HepG2 (cell line): ENCODE measurements at regions not wholly inside any gene's neighbourhood (a gene's known extent, or its start where the extent isn't known, plus 50 kb on each side); places are given as distances from the start of the nearest gene placed in this dataset.

Experiments used
- ATAC-seq: fragments of 200-7000 bp; cut with Tn5 transposase; 3 replicates; pipeline ENCODE4 v1.9.1; 2020; ENCODE audit warnings: mild to moderate bottlenecking, moderate library complexity
- BruUV-seq: library from RNA; stranded (reverse); fragments of 400-500 nt; replicated peaks from 2 replicates; lab custom pipeline; 2021; lab: Mats Ljungman, UMichigan
- CTCF ChIA-PET: fragments of 300-600 bp; formaldehyde crosslinking; extraction: SDS; loops from one replicate; lab custom pipeline; 2021; ENCODE audit warnings: low total read pairs, inconsistent platforms, low intra/inter-chr PET ratio; lab: Yijun Ruan, JAX
- POLR2A ChIA-PET: fragments of 350-600 bp; sonication (Branson Sonifier 250); formaldehyde crosslinking; loops from one replicate; lab custom pipeline; 2020; ENCODE audit warnings: antibody characterized with exemption, inconsistent platforms; lab: Yijun Ruan, JAX
- DNase-seq: peaks from one replicate; pipeline ENCODE4 v3.0.0-alpha.2; 2015; ENCODE audit warnings: low spot score
- FAIRE-seq: peaks from 3 replicates; lab custom pipeline; 2011; peaks lifted over from hg19 to GRCh38; lab: Jason Lieb, UNC
- H2AFZ ChIP-seq: one replicate; pipeline ENCODE4 v1.6.1; 2011; ENCODE audit warnings: low read length, inconsistent platforms
- H3K27ac ChIP-seq: fragments of 300-600 bp; 3 replicates; pipeline ENCODE4 v1.8.0; 2011; ENCODE audit warnings: mixed run types, mild to moderate bottlenecking, mixed read lengths, low read length, inconsistent platforms; ENCODE audit not compliant: insufficient read depth; ENCODE audit errors: extremely low read length
- H3K27me3 ChIP-seq, 2 experiments: fragments of 200-600 bp in 1 of 2; 2 replicates in 1 of 2; 3 replicates in 1 of 2; pipeline versions ENCODE4 v1.6.0 to v1.8.0; 2011; ENCODE audit warnings: low read length in 2 of 2, mild to moderate bottlenecking in 2 of 2, moderate library complexity in 2 of 2, inconsistent platforms in 1 of 2; ENCODE audit not compliant: insufficient read depth in 2 of 2, control insufficient read depth in 1 of 2
- H3K36me3 ChIP-seq, 2 experiments: fragments of 200-600 bp in 1 of 2; replicated peaks in 1 of 2; 2 replicates in 1 of 2; 3 replicates in 1 of 2; pipeline versions ENCODE4 v1.5.1 to v1.8.0; 2011; ENCODE audit warnings: low read length in 2 of 2, inconsistent platforms in 1 of 2; ENCODE audit not compliant: insufficient read depth in 2 of 2, control insufficient read depth in 1 of 2
- H3K4me1 ChIP-seq: 2 replicates; pipeline ENCODE4 v1.5.1; 2012; ENCODE audit warnings: low read length, inconsistent platforms; ENCODE audit not compliant: insufficient read depth
- H3K4me2 ChIP-seq: 2 replicates; pipeline ENCODE4 v1.6.0; 2011; ENCODE audit warnings: low read depth, low read length, inconsistent platforms
- H3K4me3 ChIP-seq, 3 experiments: fragments of 200-600 bp in 1 of 3; sonication (generic), shearing (Covaris generic) in 1 of 3; replicated peaks in 1 of 3; 2 replicates each; pipeline ENCODE4 v1.5.1; 2011 to 2016; ENCODE audit warnings: low read length in 3 of 3, inconsistent platforms in 2 of 3, low read depth in 2 of 3, mild to moderate bottlenecking in 2 of 3, control low read depth in 1 of 3, mixed read lengths in 1 of 3; ENCODE audit not compliant: insufficient read depth in 1 of 3
- H3K79me2 ChIP-seq: one replicate; pipeline ENCODE4 v1.6.1; 2011; ENCODE audit warnings: low read length, inconsistent platforms; ENCODE audit not compliant: insufficient read depth
- H3K9ac ChIP-seq: 2 replicates; pipeline ENCODE4 v1.6.0; 2011; ENCODE audit warnings: mild to moderate bottlenecking, low read depth, low read length, inconsistent platforms; ENCODE audit not compliant: insufficient read depth
- H3K9me3 ChIP-seq: 2 replicates; pipeline ENCODE4 v1.5.1; 2012; ENCODE audit warnings: mild to moderate bottlenecking, low read length
- H4K20me1 ChIP-seq: 2 replicates; pipeline ENCODE4 v1.6.0; 2011; ENCODE audit warnings: inconsistent platforms, mild to moderate bottlenecking, low read length, moderate library complexity; ENCODE audit not compliant: insufficient read depth
- ARNTL ChIP-seq: sonication (generic); formaldehyde crosslinking; IDR thresholded peaks from 2 replicates; pipeline ENCODE4 v1.4.0; 2020; ENCODE audit warnings: mild to moderate bottlenecking, missing genetic modification reagents
- CBX1 ChIP-seq: IDR thresholded peaks from one replicate; pipeline ENCODE4 v1.6.1; 2016; ENCODE audit warnings: antibody characterized with exemption, low read depth
- CEBPB ChIP-seq: IDR thresholded peaks from 2 replicates; pipeline ENCODE4 v1.6.1; 2011; ENCODE audit warnings: low read depth, low read length, improper control_type of control experiment, borderline replicate concordance
- DPF2 ChIP-seq: sonication (generic); formaldehyde crosslinking; IDR thresholded peaks from 2 replicates; pipeline ENCODE4 v1.4.0; 2020; ENCODE audit warnings: mild to moderate bottlenecking, low read depth, missing genetic modification reagents, borderline replicate concordance
- ETS1 ChIP-seq: sonication (generic); formaldehyde crosslinking; IDR thresholded peaks from 2 replicates; pipeline ENCODE4 v1.4.0; 2020; ENCODE audit warnings: missing genetic modification reagents
- GZF1 ChIP-seq: sonication (generic); formaldehyde crosslinking; IDR thresholded peaks from 2 replicates; pipeline ENCODE4 v1.5.1; 2020; ENCODE audit warnings: mild to moderate bottlenecking, missing genetic modification reagents
- HOMEZ ChIP-seq: IDR thresholded peaks from 2 replicates; pipeline ENCODE4 v1.6.1; 2016; ENCODE audit warnings: low read depth
- KLF6 ChIP-seq: IDR thresholded peaks from 2 replicates; pipeline ENCODE4 v1.8.0; 2016; ENCODE audit warnings: missing biosample characterization, missing genetic modification reagents
- MLLT10 ChIP-seq: sonication (generic); formaldehyde crosslinking; IDR thresholded peaks from 2 replicates; pipeline ENCODE4 v1.4.0; 2020; ENCODE audit warnings: missing genetic modification reagents
- MTA3 ChIP-seq: sonication (generic); formaldehyde crosslinking; IDR thresholded peaks from 2 replicates; pipeline ENCODE4 v1.4.0; 2020; ENCODE audit warnings: missing genetic modification reagents
- NKX3-1 ChIP-seq: sonication (generic); formaldehyde crosslinking; IDR thresholded peaks from 2 replicates; pipeline ENCODE4 v1.5.0; 2020; ENCODE audit warnings: missing genetic modification reagents
- PHF21A ChIP-seq: sonication (generic); formaldehyde crosslinking; IDR thresholded peaks from 2 replicates; pipeline ENCODE4 v1.5.0; 2020; ENCODE audit warnings: mild to moderate bottlenecking, missing genetic modification reagents
- SNAPC4 ChIP-seq: sonication (generic); formaldehyde crosslinking; IDR thresholded peaks from 2 replicates; pipeline ENCODE4 v1.4.0; 2020; ENCODE audit warnings: mild to moderate bottlenecking, missing genetic modification reagents
- SOX13 ChIP-seq, 3 experiments: fragments of 450-650 bp in 1 of 3; sonication (generic) in 1 of 3; formaldehyde crosslinking in 1 of 3; IDR thresholded peaks in 2 of 3; conservative IDR thresholded peaks in 1 of 3; 2 replicates each; pipeline versions ENCODE4 v1.5.0 to v1.6.1; 2016 to 2020; ENCODE audit warnings: antibody characterized with exemption in 1 of 3, mild to moderate bottlenecking in 1 of 3, missing compliant biosample characterization in 1 of 3, missing genetic modification reagents in 1 of 3, moderate library complexity in 1 of 3
- ZBTB8A ChIP-seq: sonication (generic); formaldehyde crosslinking; IDR thresholded peaks from 2 replicates; pipeline ENCODE4 v1.4.0; 2020; ENCODE audit warnings: mild to moderate bottlenecking, low read depth, missing genetic modification reagents, borderline replicate concordance
- ZMYM2 ChIP-seq: sonication (generic); formaldehyde crosslinking; IDR thresholded peaks from 2 replicates; pipeline ENCODE4 v1.8.0; 2022; ENCODE audit warnings: mild to moderate bottlenecking, missing genetic modification reagents
- ZNF343 ChIP-seq: sonication (generic); formaldehyde crosslinking; IDR thresholded peaks from 2 replicates; pipeline ENCODE4 v1.4.0; 2020; ENCODE audit warnings: mild to moderate bottlenecking, missing genetic modification reagents
- ZNF431 ChIP-seq: sonication (generic); formaldehyde crosslinking; IDR thresholded peaks from 2 replicates; pipeline ENCODE4 v1.9.0; 2022; ENCODE audit warnings: missing genetic modification reagents, low read depth, mild to moderate bottlenecking, borderline replicate concordance
- ZNF550 ChIP-seq: sonication (generic); formaldehyde crosslinking; IDR thresholded peaks from 2 replicates; pipeline ENCODE4 v1.4.0; 2020; ENCODE audit warnings: mild to moderate bottlenecking, missing genetic modification reagents, borderline replicate concordance
- WGBS: methylation state at CpG from one replicate; pipeline ENCODE4 v1.1.6; 2017; ENCODE audit warnings: low lambda C conversion rate; 5-methylcytosine and 5-hydroxymethylcytosine counted together
- in situ Hi-C: cut with HindIII; loops from 2 replicates; pipeline ENCODE4 v1.10.0; 2017; ENCODE audit warnings: low pct_unique_long_range_greater_than_20kb; ENCODE audit not compliant: extremely low pct_ligation_motif_present
- intact Hi-C: fragments of 100-400 bp; cut with micrococcal nuclease; formaldehyde crosslinking; loops from one replicate; pipeline ENCODE4 v1.10.0; 2022; ENCODE audit not compliant: unreplicated experiment

- DNase-seq: no peak
- H3K79me2 ChIP-seq: no peaks in the 10 kb centered on the region
- in situ Hi-C loops (loop anchor here (25.0 kb wide), 2 partner anchors 207 to 457 kb away; no protein-coding TSS in a partner anchor), intact Hi-C loops (no loop called here)
- no peaks in the 10 kb centered on the region; a peak in 1 of 5 replicates for H3K27me3 ChIP-seq
- H3K9me3 ChIP-seq: no peaks in the 10 kb centered on the region
- ChIA-PET CTCF (interaction anchor here (1.8 kb wide), 1 partner anchor 215 kb away, joined by 11 read pairs; no protein-coding TSS in a partner anchor), POLR2A (no interaction called here)
- BruUV-seq: no TSS peak
- FAIRE-seq: no peak
- no peak for ATAC-seq
- H3K27ac ChIP-seq: no peak overlapping the region
- no peak overlapping the region for H3K9ac ChIP-seq
- H3K4me2 ChIP-seq: no peak overlapping the region
- no peak overlapping the region for H2AFZ ChIP-seq
- no peak overlapping the region for H3K4me3 ChIP-seq
- H4K20me1 ChIP-seq: no peaks in the 10 kb centered on the region
- WGBS: 57% methylated on average over 5 of the region's 5 CpGs
- H3K36me3 ChIP-seq: no peaks in the 10 kb centered on the region
- H3K4me1 ChIP-seq: no peaks in the 10 kb centered on the region
- no peak for TF ChIP-seq SNAPC4 (CRISPR knock-in tag)
- TF ChIP-seq ZMYM2 (CRISPR knock-in tag): no peak
- TF ChIP-seq MTA3: no peak
- TF ChIP-seq DPF2 (CRISPR knock-in tag): no peak
- TF ChIP-seq MLLT10: no peak
- no peak for TF ChIP-seq ZNF431 (CRISPR knock-in tag)
- no peak for TF ChIP-seq PHF21A
- no peak for TF ChIP-seq CBX1
- no peak for TF ChIP-seq HOMEZ
- no peak for TF ChIP-seq ZBTB8A (CRISPR knock-in tag)
- TF ChIP-seq ZNF550 (CRISPR knock-in tag): no peak
- no peak for TF ChIP-seq CEBPB
- TF ChIP-seq NKX3-1 (CRISPR knock-in tag): no peak
- no peak for TF ChIP-seq KLF6 (CRISPR knock-in tag)
- no peak for TF ChIP-seq ETS1 (CRISPR knock-in tag)
- no peak for TF ChIP-seq GZF1
- no peak for TF ChIP-seq ZNF343 (CRISPR knock-in tag)
- TF ChIP-seq SOX13 (IDR thresholded peaks at IDR 0.05): no peak
- no peak for TF ChIP-seq SOX13 (CRISPR knock-in tag; conservative IDR thresholded peaks at IDR 0.05 in 1 of 2, IDR thresholded peaks at IDR 0.05 in 1 of 2)
- TF ChIP-seq ARNTL (CRISPR knock-in tag): no peak
Observed at GRCh38 chr10:21280037-21280436, 245.4 kb downstream of the SKIDA1 start.
